H1 (cell line): ENCODE measurements at regions not wholly inside any gene's neighbourhood (a gene's known extent, or its start where the extent isn't known, plus 50 kb on each side); places are given as distances from the start of the nearest gene placed in this dataset.

Experiments used
- CTCF ChIA-PET: fragments of 300-600 bp; sonication (Branson Sonifier 250); formaldehyde crosslinking; loops from one replicate; lab custom pipeline; 2021; ENCODE audit not compliant: partially characterized antibody; lab: Charles Lee
- POLR2A ChIA-PET: fragments of 300-600 bp; sonication (Branson Sonifier 250); formaldehyde crosslinking; loops from one replicate; lab custom pipeline; 2021; ENCODE audit warnings: inconsistent platforms; ENCODE audit not compliant: partially characterized antibody; lab: Charles Lee
- DNase-seq, 2 experiments: peaks; one replicate each; pipeline versions ENCODE4 v3.0.0 to v3.0.0-alpha.2; 2010 to 2022; ENCODE audit warnings: low spot score in 2 of 2, low read depth in 1 of 2, mixed read lengths in 1 of 2
- FAIRE-seq: peaks from 2 replicates; lab custom pipeline; 2011; peaks lifted over from hg19 to GRCh38; lab: Jason Lieb, UNC
- H2AFZ ChIP-seq: 2 replicates; pipeline ENCODE4 v1.8.1; 2012; ENCODE audit warnings: low read length, inconsistent platforms
- H2AK5ac ChIP-seq: 2 replicates; pipeline ENCODE4 v1.6.1; 2013; ENCODE audit warnings: low read depth, low read length
- H2BK120ac ChIP-seq: replicated peaks from 2 replicates; pipeline ENCODE3; 2013; ENCODE audit warnings: low read depth, low read length, inconsistent platforms
- H2BK12ac ChIP-seq: 2 replicates; pipeline ENCODE4 v1.6.1; 2013; ENCODE audit warnings: low read depth, low read length
- H2BK15ac ChIP-seq: 2 replicates; pipeline ENCODE4 v1.6.1; 2013; ENCODE audit warnings: low read length
- H2BK20ac ChIP-seq: 2 replicates; pipeline ENCODE4 v1.6.1; 2013; ENCODE audit warnings: low read length
- H2BK5ac ChIP-seq: 2 replicates; pipeline ENCODE4 v1.6.1; 2013; ENCODE audit warnings: low read depth, low read length
- H3K14ac ChIP-seq: 2 replicates; pipeline ENCODE4 v1.6.1; 2013; ENCODE audit warnings: inconsistent platforms; ENCODE audit not compliant: insufficient read length
- H3K18ac ChIP-seq: 2 replicates; pipeline ENCODE4 v1.6.1; 2013; ENCODE audit warnings: low read length; ENCODE audit errors: extremely low read depth
- H3K23ac ChIP-seq: 2 replicates; pipeline ENCODE4 v1.6.1; 2013; ENCODE audit warnings: inconsistent platforms; ENCODE audit not compliant: insufficient read length
- H3K23me2 ChIP-seq: 2 replicates; pipeline ENCODE4 v1.6.1; 2013; ENCODE audit warnings: low read depth, low read length
- H3K27ac ChIP-seq: 2 replicates; pipeline ENCODE4 v1.6.1; 2011; ENCODE audit warnings: low read depth, low read length, inconsistent platforms
- H3K27me3 ChIP-seq, 4 experiments: replicated peaks in 1 of 4; 1 replicate in 1 of 4; 2 replicates in 3 of 4; pipeline versions ENCODE4 v1.6.1 to v1.8.1; 2011 to 2013; ENCODE audit warnings: low read length in 3 of 4, mild to moderate bottlenecking in 3 of 4, inconsistent platforms in 2 of 4, mixed read lengths in 2 of 4, moderate library complexity in 1 of 4; ENCODE audit not compliant: control insufficient read depth in 3 of 4, insufficient read depth in 3 of 4; ENCODE audit errors: extremely low read depth in 1 of 4
- H3K36me3 ChIP-seq, 4 experiments: 2 replicates each; pipeline versions ENCODE4 v1.6.1 to v1.8.1; 2011 to 2013; ENCODE audit warnings: mild to moderate bottlenecking in 4 of 4, low read length in 3 of 4, moderate library complexity in 2 of 4, control low read depth in 1 of 4, inconsistent platforms in 1 of 4; ENCODE audit not compliant: insufficient read depth in 4 of 4, control insufficient read depth in 2 of 4
- H3K4ac ChIP-seq: replicated peaks from 2 replicates; pipeline ENCODE3; 2013; ENCODE audit warnings: low read length, low read depth, mixed read lengths, inconsistent platforms; ENCODE audit not compliant: insufficient read length
- H3K4me1 ChIP-seq, 4 experiments: replicated peaks in 1 of 4; 1 replicate in 1 of 4; 2 replicates in 3 of 4; pipeline versions ENCODE4 v1.6.1 to v1.8.1; 2011 to 2013; ENCODE audit warnings: low read length in 3 of 4, inconsistent platforms in 2 of 4, mixed read lengths in 1 of 4; ENCODE audit not compliant: insufficient read depth in 4 of 4, control insufficient read depth in 3 of 4
- H3K4me2 ChIP-seq, 2 experiments: 2 replicates each; pipeline versions ENCODE4 v1.6.1 to v1.8.1; 2011 to 2013; ENCODE audit warnings: low read depth in 2 of 2, low read length in 2 of 2, control low read depth in 1 of 2, inconsistent platforms in 1 of 2, mild to moderate bottlenecking in 1 of 2; ENCODE audit not compliant: insufficient read depth in 1 of 2
- H3K4me3 ChIP-seq, 4 experiments: fragments of 200-600, 300-600 bp in 1 of 4; sonication (generic), shearing (Covaris generic), sonication (Bioruptor Twin) in 1 of 4; 2 replicates each; pipeline versions ENCODE4 v1.5.1 to v1.8.1; 2011 to 2016; ENCODE audit warnings: low read length in 4 of 4, low read depth in 3 of 4, control low read depth in 2 of 4, inconsistent platforms in 2 of 4, mild to moderate bottlenecking in 2 of 4, mixed read lengths in 1 of 4, moderate library complexity in 1 of 4; ENCODE audit not compliant: insufficient read depth in 2 of 4; ENCODE audit errors: extremely low read depth in 1 of 4
- H3K56ac ChIP-seq: replicated peaks from 2 replicates; pipeline ENCODE3; 2013; ENCODE audit warnings: low read depth, mild to moderate bottlenecking, mixed read lengths, low read length, inconsistent platforms; ENCODE audit not compliant: insufficient read length
- H3K79me1 ChIP-seq: 2 replicates; pipeline ENCODE4 v1.6.1; 2013; ENCODE audit warnings: low read depth, low read length, control low read depth
- H3K79me2 ChIP-seq, 2 experiments: 2 replicates each; pipeline versions ENCODE4 v1.6.1 to v1.8.1; 2012 to 2013; ENCODE audit warnings: low read length in 2 of 2, mild to moderate bottlenecking in 2 of 2, inconsistent platforms in 1 of 2; ENCODE audit not compliant: insufficient read depth in 2 of 2, control insufficient read depth in 1 of 2
- H3K9ac ChIP-seq, 4 experiments: replicated peaks in 1 of 4; 1 replicate in 1 of 4; 2 replicates in 3 of 4; pipeline versions ENCODE4 v1.6.1 to v1.8.1; 2011 to 2013; ENCODE audit warnings: low read depth in 3 of 4, low read length in 3 of 4, control low read depth in 2 of 4, mild to moderate bottlenecking in 2 of 4, moderate library complexity in 2 of 4, inconsistent platforms in 1 of 4; ENCODE audit errors: extremely low read depth in 1 of 4
- H3K9me3 ChIP-seq, 2 experiments: 2 replicates each; pipeline versions ENCODE4 v1.6.1 to v1.8.1; 2012 to 2013; ENCODE audit warnings: mild to moderate bottlenecking in 2 of 2, moderate library complexity in 2 of 2, control low read depth in 1 of 2, inconsistent platforms in 1 of 2, low read depth in 1 of 2, low read length in 1 of 2, mixed read lengths in 1 of 2; ENCODE audit not compliant: insufficient read depth in 2 of 2
- H4K20me1 ChIP-seq, 2 experiments: replicated peaks in 1 of 2; 2 replicates each; pipeline versions ENCODE3 to v1.8.1; 2011 to 2013; ENCODE audit warnings: inconsistent platforms in 2 of 2, low read length in 2 of 2, mild to moderate bottlenecking in 1 of 2; ENCODE audit not compliant: insufficient read depth in 2 of 2, control insufficient read depth in 1 of 2
- H4K5ac ChIP-seq: 2 replicates; pipeline ENCODE4 v1.6.1; 2013; ENCODE audit warnings: low read length, low read depth, mixed read lengths, inconsistent platforms; ENCODE audit not compliant: insufficient read length
- H4K8ac ChIP-seq: 2 replicates; pipeline ENCODE4 v1.8.0; 2013; ENCODE audit warnings: mild to moderate bottlenecking, moderate library complexity, low read length, inconsistent platforms; ENCODE audit not compliant: insufficient read depth; ENCODE audit errors: extremely low read depth
- H4K91ac ChIP-seq: replicated peaks from 2 replicates; pipeline ENCODE3; 2013; ENCODE audit warnings: low read length, mixed read lengths, inconsistent platforms; ENCODE audit not compliant: insufficient read length
- ASH2L ChIP-seq: fragments of 200-600, 300-600 bp; sonication (generic); IDR thresholded peaks from one replicate; pipeline ENCODE4 v1.7.1; 2017; ENCODE audit warnings: low read length
- CHD2 ChIP-seq: IDR thresholded peaks from 2 replicates; pipeline ENCODE4 v1.6.1; 2012; ENCODE audit warnings: low read length, improper control_type of control experiment
- CTBP2 ChIP-seq: IDR thresholded peaks from 2 replicates; pipeline ENCODE4 v1.7.0; 2011; ENCODE audit warnings: borderline replicate concordance, mild to moderate bottlenecking, moderate library complexity, mixed read lengths, low read length; ENCODE audit not compliant: insufficient read depth, insufficient read length
- EZH2 ChIP-seq: fragments of 200-600 bp; sonication (generic); IDR thresholded peaks from 2 replicates; pipeline ENCODE4 v1.7.1; 2012; ENCODE audit warnings: low read depth, mild to moderate bottlenecking, moderate library complexity, low read length, inconsistent platforms; ENCODE audit not compliant: severe bottlenecking
- GABPA ChIP-seq: IDR thresholded peaks from 2 replicates; pipeline ENCODE4 v1.6.1; 2011; ENCODE audit warnings: mild to moderate bottlenecking, low read length, moderate library complexity, borderline replicate concordance; ENCODE audit not compliant: insufficient read depth
- NRF1 ChIP-seq: IDR thresholded peaks from 2 replicates; pipeline ENCODE4 v1.6.1; 2011; ENCODE audit warnings: mild to moderate bottlenecking, low read depth, low read length, improper control_type of control experiment
- RNF2 ChIP-seq: fragments of 200-900, 300-1000 bp; sonication (generic); IDR thresholded peaks from 2 replicates; pipeline ENCODE4 v1.7.1; 2016; ENCODE audit warnings: borderline replicate concordance, low read depth, mild to moderate bottlenecking, antibody characterized with exemption, low read length; ENCODE audit not compliant: poor library complexity, severe bottlenecking; ENCODE audit errors: missing control alignments
- SP4 ChIP-seq: IDR thresholded peaks from 2 replicates; pipeline ENCODE4 v1.6.1; 2012; ENCODE audit warnings: low read length, inconsistent platforms
- SRF ChIP-seq: IDR thresholded peaks from 2 replicates; pipeline ENCODE4 v1.6.1; 2011; ENCODE audit warnings: mild to moderate bottlenecking, low read depth, low read length, moderate library complexity
- ZNF274 ChIP-seq: IDR thresholded peaks from 2 replicates; pipeline ENCODE4 v1.7.0; 2012; ENCODE audit warnings: low read length, borderline replicate concordance; ENCODE audit errors: extremely low read depth
- WGBS, 2 experiments: shearing (Covaris generic) in 1 of 2; methylation state at CpG; one replicate each; pipeline versions ENCODE4 v1.1.6 to v1.1.7; 2013 to 2015; ENCODE audit warnings: low lambda C conversion rate in 2 of 2, mixed read lengths in 2 of 2, inconsistent platforms in 1 of 2, low coverage in 1 of 2, missing lambda C conversion rate in 1 of 2; ENCODE audit not compliant: insufficient replicate concordance in 2 of 2, insufficient coverage in 1 of 2, insufficient read length in 1 of 2; ENCODE audit errors: extremely low coverage in 1 of 2, missing lambda C conversion rate in 1 of 2; 5-methylcytosine and 5-hydroxymethylcytosine counted together

DNA sequence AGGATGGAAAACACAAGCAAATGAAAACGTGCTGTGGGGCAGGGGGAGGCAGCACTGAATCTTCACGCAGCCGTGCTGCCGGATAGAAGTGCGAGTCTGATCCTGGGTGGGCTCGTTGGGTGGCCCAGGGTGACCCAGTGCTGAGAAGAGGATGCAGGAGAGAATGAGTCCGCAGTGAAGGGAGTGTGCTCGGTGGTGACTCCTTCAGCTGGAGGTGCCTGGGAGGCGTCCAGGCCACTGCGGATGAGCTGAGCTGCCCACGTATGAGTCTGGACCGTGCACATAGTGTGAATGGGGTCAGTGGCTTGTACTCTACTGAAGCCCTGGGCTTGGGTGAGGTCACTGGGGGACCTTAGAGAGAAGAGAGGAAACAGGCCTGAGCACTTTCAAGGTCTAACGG lies 190.0 kb upstream of the MGMT start:
- Histone ChIP-seq H2BK20ac (no peak overlapping the region), H3K9me3 (no peaks in the 10 kb centered on the region), H3K9ac (no peak overlapping the region), H4K91ac (no peak overlapping the region), H3K56ac (no peak overlapping the region), H4K20me1 (peaks cover 0 to 1% of the 10 kb centered on the region in 2 experiments), H2BK15ac (no peak overlapping the region), H4K5ac (no peak overlapping the region), H3K79me1 (no peaks in the 10 kb centered on the region), H4K8ac (no peak overlapping the region), H2BK5ac (no peak overlapping the region), H2BK12ac (no peak overlapping the region), H3K36me3 (no peaks in the 10 kb centered on the region), H2BK120ac (no peak overlapping the region), H3K79me2 (no peaks in the 10 kb centered on the region), H3K4ac (no peak overlapping the region), H2AK5ac (no peak overlapping the region), H3K4me1 (no peaks in the 10 kb centered on the region), H3K23ac (no peak overlapping the region), H3K14ac (no peak overlapping the region), H3K4me3 (no peak overlapping the region), H3K27ac (no peak overlapping the region), H3K27me3 (no peaks in the 10 kb centered on the region; a peak in 1 of 7 replicates), H3K4me2 (no peak overlapping the region), H3K23me2 (no peaks in the 10 kb centered on the region), H2AFZ (no peak overlapping the region), H3K18ac (no peak overlapping the region)
- no peak for TF ChIP-seq CTBP2
- no peak for TF ChIP-seq CHD2
- TF ChIP-seq GABPA = no peak
- no peak for TF ChIP-seq SRF
- no peak for TF ChIP-seq ASH2L
- TF ChIP-seq EZH2 = no peak
- no peak for TF ChIP-seq RNF2
- no peak for TF ChIP-seq ZNF274
- TF ChIP-seq SP4 = no peak
- TF ChIP-seq NRF1 = no peak
- POLR2A ChIA-PET = no interaction called here
- CTCF ChIA-PET = interaction anchor here (0.9 kb wide), 1 partner anchor 8 kb away, joined by 3 read pairs; no protein-coding TSS in a partner anchor
- 92% methylated on average over 10 of the region's 13 CpGs; no CpG with 5 or more reads in 1 of the 2 experiments for WGBS, 2 experiments
- DNase-seq (no peak), FAIRE-seq (no peak)
